Right atrium auricular region (tissue), 2 donors: ENCODE measurements at regions not wholly inside any gene's neighbourhood (a gene's known extent, or its start where the extent isn't known, plus 50 kb on each side); places are given as distances from the start of the nearest gene placed in this dataset.

Source experiments
- DNase-seq: peaks from one replicate; pipeline ENCODE4 v3.0.0-alpha.2; 2019; ENCODE audit warnings: low spot score
- H3K27ac ChIP-seq, 2 donors: fragments of 200-600 bp; sonication (generic); 1 replicate in 1 of 2; 2 replicates in 1 of 2; pipeline ENCODE4 v1.5.1; 2016 to 2019
- H3K27me3 ChIP-seq, 2 donors: fragments of 200-600 bp; sonication (generic); one replicate each; pipeline versions ENCODE4 v1.5.1 to v1.6.0; 2017 to 2019
- H3K36me3 ChIP-seq: fragments of 200-600 bp; sonication (generic); one replicate; pipeline ENCODE4 v1.5.1; 2016
- H3K4me1 ChIP-seq, 2 donors: fragments of 200-600 bp; sonication (generic); one replicate each; pipeline versions ENCODE4 v1.5.1 to v1.6.0; 2017 to 2019
- H3K4me3 ChIP-seq, 2 donors: fragments of 200-600 bp; sonication (generic); 1 replicate in 1 of 2; 2 replicates in 1 of 2; pipeline ENCODE4 v1.5.1; 2017 to 2019; ENCODE audit warnings: mild to moderate bottlenecking in 1 of 2, moderate library complexity in 1 of 2
- H3K9me3 ChIP-seq, 2 donors: fragments of 200-600 bp; sonication (generic); one replicate each; pipeline ENCODE4 v1.5.1; 2019
- CTCF ChIP-seq, 2 donors: fragments of 200-600 bp; sonication (generic); IDR thresholded peaks; one replicate each; pipeline ENCODE4 v1.5.1; 2019; ENCODE audit warnings: antibody characterized with exemption in 2 of 2

- H3K4me1 ChIP-seq = no peaks in the 10 kb centered on the region
- H3K27ac ChIP-seq = no peak overlapping the region
- no peaks in the 10 kb centered on the region for H3K27me3 ChIP-seq
- no peak for DNase-seq
- H3K36me3 ChIP-seq = no peaks in the 10 kb centered on the region
- no peak for TF ChIP-seq CTCF (IDR thresholded peaks at IDR 0.05)
- H3K9me3 ChIP-seq = peaks cover 0 to 5% of the 10 kb centered on the region in 2 donors
- no peak overlapping the region for H3K4me3 ChIP-seq
These were observed 179.0 kb upstream of the SGCD start for GRCh38 chr5:156147944-156148285.

- TF ChIP-seq CTCF (IDR thresholded peaks at IDR 0.05) = no peak
- Histone ChIP-seq H3K36me3 (no peaks in the 10 kb centered on the region), H3K9me3 (peaks cover 0 to under 1% of the 10 kb centered on the region in 2 donors), H3K4me3 (no peak overlapping the region), H3K4me1 (no peaks in the 10 kb centered on the region), H3K27ac (no peak overlapping the region), H3K27me3 (no peaks in the 10 kb centered on the region)
- no peak for DNase-seq
These were observed 178.7 kb upstream of the SGCD start for GRCh38 chr5:156148301-156148700.

- H3K4me1 ChIP-seq = no peaks in the 10 kb centered on the region
- no peak for TF ChIP-seq CTCF (IDR thresholded peaks at IDR 0.05)
- no peak for DNase-seq
- no peaks in the 10 kb centered on the region for H3K36me3 ChIP-seq
- no peaks in the 10 kb centered on the region for H3K27me3 ChIP-seq
- no peaks in the 10 kb centered on the region for H3K9me3 ChIP-seq
- H3K27ac ChIP-seq = no peak overlapping the region
- H3K4me3 ChIP-seq = no peak overlapping the region
These were observed 177.8 kb upstream of the SGCD start for GRCh38 chr5:156149213-156149612.

GRCh38 chr5:156153602-156154001, 173.4 kb upstream of the SGCD start:
- DNase-seq = no peak
- H3K4me1 ChIP-seq = no peaks in the 10 kb centered on the region
- no peaks in the 10 kb centered on the region for H3K36me3 ChIP-seq
- no peaks in the 10 kb centered on the region for H3K27me3 ChIP-seq
- no peak overlapping the region for H3K27ac ChIP-seq
- no peaks in the 10 kb centered on the region for H3K9me3 ChIP-seq
- no peak for TF ChIP-seq CTCF (IDR thresholded peaks at IDR 0.05)
- no peak overlapping the region for H3K4me3 ChIP-seq

GRCh38 chr5:156154757-156155156, 172.2 kb upstream of the SGCD start:
- H3K4me1 ChIP-seq = no peaks in the 10 kb centered on the region
- no peak for DNase-seq
- TF ChIP-seq CTCF (IDR thresholded peaks at IDR 0.05) = no peak
- H3K9me3 ChIP-seq = no peaks in the 10 kb centered on the region
- no peak overlapping the region for H3K4me3 ChIP-seq
- no peak overlapping the region for H3K27ac ChIP-seq
- H3K27me3 ChIP-seq = no peaks in the 10 kb centered on the region
- no peaks in the 10 kb centered on the region for H3K36me3 ChIP-seq

GRCh38 chr5:156155598-156155997, 171.4 kb upstream of the SGCD start:
- Histone ChIP-seq H3K27ac (no peak overlapping the region), H3K4me1 (no peaks in the 10 kb centered on the region), H3K27me3 (no peaks in the 10 kb centered on the region), H3K9me3 (no peaks in the 10 kb centered on the region), H3K36me3 (no peaks in the 10 kb centered on the region), H3K4me3 (no peak overlapping the region)
- no peak for DNase-seq
- no peak for TF ChIP-seq CTCF (IDR thresholded peaks at IDR 0.05)
